ENCODE measurements at regions not wholly inside any gene's neighbourhood (a gene's known extent, or its start where the extent isn't known, plus 50 kb on each side); places are given as distances from the start of the nearest gene placed in this dataset.

- no peaks in the 10 kb centered on the region for H3K4me1 ChIP-seq (ENCODE audit: insufficient read depth, low read length)
- Mint-ChIP-seq H3K4me1 (no peaks in the 10 kb centered on the region), H3K9me3 (peaks cover 0 to 3% (median under 1%) of the 10 kb centered on the region in 5 donors), H3K36me3 (no peaks in the 10 kb centered on the region), H3K27ac (no peak overlapping the region), H3K4me3 (no peak overlapping the region), H3K27me3 (no peaks in the 10 kb centered on the region)
- ChIA-PET POLR2A (no interaction called here), CTCF (no interaction called here)
- H3K27ac ChIP-seq (ENCODE audit: low read depth, low read length) = no peak overlapping the region
- H3K36me3 ChIP-seq (ENCODE audit: insufficient read depth, low read length) = no peaks in the 10 kb centered on the region
- no peak for DNase-seq
- no peaks in the 10 kb centered on the region for H3K27me3 ChIP-seq (ENCODE audit: insufficient read depth, low read length, poor library complexity, severe bottlenecking)
- H3K9me3 ChIP-seq (ENCODE audit: low read length) = no peaks in the 10 kb centered on the region
- no peak overlapping the region for H3K4me3 ChIP-seq (ENCODE audit: low read length)
Observed at GRCh38 chr6:132096996-132097395, 145.8 kb upstream of the CCN2 start.

GRCh38 chr6:132096245-132096644 lies 145.1 kb upstream of the CCN2 start:
- ChIA-PET POLR2A (no interaction called here), CTCF (no interaction called here)

GRCh38 chr6:132089173-132089572 lies 138.0 kb upstream of the CCN2 start:
- Mint-ChIP-seq H3K9me3 (peaks cover 0 to 17% (median 2%) of the 10 kb centered on the region in 5 donors), H3K27me3 (no peaks in the 10 kb centered on the region)
- CTCF ChIA-PET = interaction anchor here (1.0 kb wide), 1 partner anchor 191 kb away, joined by 3 read pairs; no protein-coding TSS in a partner anchor

More at GRCh38 chr6:132096245-132096644, 145.1 kb upstream of the CCN2 start:
- no peaks in the 10 kb centered on the region for H3K27me3 ChIP-seq (ENCODE audit: insufficient read depth, low read length, poor library complexity, severe bottlenecking)
- Mint-ChIP-seq H3K4me3 (no peak overlapping the region), H3K36me3 (no peaks in the 10 kb centered on the region), H3K27ac (no peak overlapping the region), H3K4me1 (no peaks in the 10 kb centered on the region), H3K9me3 (peaks cover 0 to 9% (median 2%) of the 10 kb centered on the region in 5 donors), H3K27me3 (no peaks in the 10 kb centered on the region)
- DNase-seq = no peak
- no peaks in the 10 kb centered on the region for H3K4me1 ChIP-seq (ENCODE audit: insufficient read depth, low read length)
- H3K9me3 ChIP-seq (ENCODE audit: low read length) = no peaks in the 10 kb centered on the region
- H3K36me3 ChIP-seq (ENCODE audit: insufficient read depth, low read length) = no peaks in the 10 kb centered on the region
- no peak overlapping the region for H3K4me3 ChIP-seq (ENCODE audit: low read length)
- H3K27ac ChIP-seq (ENCODE audit: low read depth, low read length) = no peak overlapping the region

GRCh38 chr6:132088150-132088549 lies 137.0 kb upstream of the CCN2 start:
- no peak overlapping the region for H3K27ac Mint-ChIP-seq
- ChIA-PET CTCF (no interaction called here), POLR2A (no interaction called here)
- no peak overlapping the region for H3K27ac ChIP-seq (ENCODE audit: low read depth, low read length)
- H3K4me3 ChIP-seq (ENCODE audit: low read length) = no peak overlapping the region
- no peak overlapping the region for H3K4me3 Mint-ChIP-seq
- H3K9me3 ChIP-seq (ENCODE audit: low read length) = no peaks in the 10 kb centered on the region
- H3K27me3 ChIP-seq (ENCODE audit: insufficient read depth, low read length, poor library complexity, severe bottlenecking) = no peaks in the 10 kb centered on the region
- H3K9me3 Mint-ChIP-seq = peaks cover 0 to 17% (median 2%) of the 10 kb centered on the region in 5 donors
- no peaks in the 10 kb centered on the region for H3K27me3 Mint-ChIP-seq
- H3K36me3 ChIP-seq (ENCODE audit: insufficient read depth, low read length) = no peaks in the 10 kb centered on the region
- no peaks in the 10 kb centered on the region for H3K36me3 Mint-ChIP-seq
- H3K4me1 Mint-ChIP-seq = no peaks in the 10 kb centered on the region
- H3K4me1 ChIP-seq (ENCODE audit: insufficient read depth, low read length) = no peaks in the 10 kb centered on the region
- DNase-seq = no peak

More at GRCh38 chr6:132089173-132089572, 138.0 kb upstream of the CCN2 start:
- Histone ChIP-seq H3K27me3 (ENCODE audit: insufficient read depth, low read length, poor library complexity, severe bottlenecking) (no peaks in the 10 kb centered on the region), H3K4me3 (ENCODE audit: low read length) (no peak overlapping the region), H3K4me1 (ENCODE audit: insufficient read depth, low read length) (no peaks in the 10 kb centered on the region), H3K9me3 (ENCODE audit: low read length) (no peaks in the 10 kb centered on the region), H3K36me3 (ENCODE audit: insufficient read depth, low read length) (no peaks in the 10 kb centered on the region), H3K27ac (ENCODE audit: low read depth, low read length) (no peak overlapping the region)
- Mint-ChIP-seq H3K36me3 (no peaks in the 10 kb centered on the region), H3K27ac (no peak overlapping the region), H3K4me1 (no peaks in the 10 kb centered on the region), H3K4me3 (no peak overlapping the region)
- POLR2A ChIA-PET = no interaction called here
- no peak for DNase-seq

GRCh38 chr6:132087391-132087790 lies 136.2 kb upstream of the CCN2 start:
- no peaks in the 10 kb centered on the region for H3K36me3 Mint-ChIP-seq
- Histone ChIP-seq H3K4me1 (ENCODE audit: insufficient read depth, low read length) (no peaks in the 10 kb centered on the region), H3K27ac (ENCODE audit: low read depth, low read length) (no peak overlapping the region), H3K4me3 (ENCODE audit: low read length) (no peak overlapping the region), H3K36me3 (ENCODE audit: insufficient read depth, low read length) (no peaks in the 10 kb centered on the region), H3K27me3 (ENCODE audit: insufficient read depth, low read length, poor library complexity, severe bottlenecking) (no peaks in the 10 kb centered on the region), H3K9me3 (ENCODE audit: low read length) (no peaks in the 10 kb centered on the region)
- no peak overlapping the region for H3K27ac Mint-ChIP-seq
- no peak for DNase-seq
- peaks cover 0 to 17% (median 2%) of the 10 kb centered on the region in 5 donors for H3K9me3 Mint-ChIP-seq
- ChIA-PET POLR2A (no interaction called here), CTCF (no interaction called here)
- peaks cover 0 to 2% of the 10 kb centered on the region in 2 donors for H3K27me3 Mint-ChIP-seq
- H3K4me3 Mint-ChIP-seq = no peak overlapping the region
- H3K4me1 Mint-ChIP-seq = no peaks in the 10 kb centered on the region

- DNase-seq = no peak
- peaks cover 0 to 2% of the 10 kb centered on the region in 2 donors for H3K27me3 Mint-ChIP-seq
- H3K36me3 Mint-ChIP-seq = no peaks in the 10 kb centered on the region
- H3K27ac Mint-ChIP-seq = no peak overlapping the region
- POLR2A ChIA-PET = no interaction called here
- CTCF ChIA-PET = no interaction called here
- Histone ChIP-seq H3K4me3 (ENCODE audit: low read length) (no peak overlapping the region), H3K9me3 (ENCODE audit: low read length) (no peaks in the 10 kb centered on the region), H3K27ac (ENCODE audit: low read depth, low read length) (no peak overlapping the region), H3K4me1 (ENCODE audit: insufficient read depth, low read length) (no peaks in the 10 kb centered on the region), H3K27me3 (ENCODE audit: insufficient read depth, low read length, poor library complexity, severe bottlenecking) (no peaks in the 10 kb centered on the region), H3K36me3 (ENCODE audit: insufficient read depth, low read length) (no peaks in the 10 kb centered on the region)
- H3K4me3 Mint-ChIP-seq = no peak overlapping the region
- H3K9me3 Mint-ChIP-seq = peaks cover 0 to 7% (median 2%) of the 10 kb centered on the region in 5 donors
- no peaks in the 10 kb centered on the region for H3K4me1 Mint-ChIP-seq
Observed at GRCh38 chr6:132085731-132086130, 134.6 kb upstream of the CCN2 start.

GRCh38 chr6:132084811-132085509 lies 133.8 kb upstream of the CCN2 start:
- DNase-seq = no peak
- Histone ChIP-seq H3K27ac (ENCODE audit: low read depth, low read length) (no peak overlapping the region), H3K4me1 (ENCODE audit: insufficient read depth, low read length) (no peaks in the 10 kb centered on the region), H3K9me3 (ENCODE audit: low read length) (no peaks in the 10 kb centered on the region), H3K27me3 (ENCODE audit: insufficient read depth, low read length, poor library complexity, severe bottlenecking) (no peaks in the 10 kb centered on the region), H3K4me3 (ENCODE audit: low read length) (no peak overlapping the region), H3K36me3 (ENCODE audit: insufficient read depth, low read length) (no peaks in the 10 kb centered on the region)
- peak overlapping the region in 1 of 8 donors; percentile 11 for H3K27ac Mint-ChIP-seq
- no peaks in the 10 kb centered on the region for H3K36me3 Mint-ChIP-seq
- CTCF ChIA-PET = no interaction called here
- H3K4me1 Mint-ChIP-seq = no peaks in the 10 kb centered on the region
- no peak overlapping the region for H3K4me3 Mint-ChIP-seq
- peaks cover 0 to 6% (median 0%) of the 10 kb centered on the region in 5 donors for H3K9me3 Mint-ChIP-seq
- POLR2A ChIA-PET = no interaction called here
- H3K27me3 Mint-ChIP-seq = peaks cover 0 to 2% of the 10 kb centered on the region in 2 donors

GRCh38 chr6:132082421-132082820 lies 131.2 kb upstream of the CCN2 start:
- CTCF ChIA-PET = no interaction called here

More at GRCh38 chr6:132082421-132082820, 131.2 kb upstream of the CCN2 start:
- Mint-ChIP-seq H3K4me1 (no peaks in the 10 kb centered on the region), H3K27ac (no peak overlapping the region), H3K4me3 (no peak overlapping the region), H3K36me3 (no peaks in the 10 kb centered on the region), H3K27me3 (peaks cover 0 to 2% of the 10 kb centered on the region in 2 donors), H3K9me3 (no peaks in the 10 kb centered on the region)
- Histone ChIP-seq H3K4me3 (ENCODE audit: low read length) (no peak overlapping the region), H3K36me3 (ENCODE audit: insufficient read depth, low read length) (no peaks in the 10 kb centered on the region), H3K27me3 (ENCODE audit: insufficient read depth, low read length, poor library complexity, severe bottlenecking) (no peaks in the 10 kb centered on the region), H3K27ac (ENCODE audit: low read depth, low read length) (no peak overlapping the region), H3K9me3 (ENCODE audit: low read length) (no peaks in the 10 kb centered on the region), H3K4me1 (ENCODE audit: insufficient read depth, low read length) (no peaks in the 10 kb centered on the region)
- POLR2A ChIA-PET = no interaction called here
- no peak for DNase-seq

Data from CD8-positive, alpha-beta memory T cell (primary cell).